GM23338 (cell line): ENCODE measurements at regions not wholly inside any gene's neighbourhood (a gene's known extent, or its start where the extent isn't known, plus 50 kb on each side); places are given as distances from the start of the nearest gene placed in this dataset.

Source experiments
- ATAC-seq: fragments of 200-7000 bp; cut with Tn5 transposase; 3 replicates; pipeline ENCODE4 v1.9.1; 2020
- DNase-seq: peaks from one replicate; pipeline ENCODE4 v3.0.0-alpha.2; 2015; ENCODE audit warnings: low spot score
- H2AFZ ChIP-seq: fragments of 200-600 bp; sonication (generic); 2 replicates; pipeline ENCODE4 v1.8.0; 2016; ENCODE audit warnings: antibody characterized with exemption, mild to moderate bottlenecking, moderate library complexity
- H3F3A ChIP-seq: fragments of 200-600 bp; sonication (generic); replicated peaks from 2 replicates; pipeline ENCODE4 v1.8.0; 2017; ENCODE audit warnings: antibody characterized with exemption, mixed run types, low read depth
- H3K27ac ChIP-seq: fragments of 200-600 bp; sonication (generic); 2 replicates; pipeline ENCODE4 v1.6.1; 2016; ENCODE audit warnings: low read depth
- H3K27me3 ChIP-seq: fragments of 200-600 bp; sonication (generic); 2 replicates; pipeline ENCODE4 v1.8.0; 2016; ENCODE audit warnings: mild to moderate bottlenecking, mixed run types, moderate library complexity; ENCODE audit not compliant: insufficient read depth
- H3K36me3 ChIP-seq: fragments of 200-600 bp; sonication (generic); 2 replicates; pipeline ENCODE4 v1.8.0; 2016; ENCODE audit warnings: mild to moderate bottlenecking; ENCODE audit not compliant: insufficient read depth
- H3K4me1 ChIP-seq: fragments of 200-600 bp; sonication (generic); 2 replicates; pipeline ENCODE4 v1.8.0; 2016; ENCODE audit warnings: mild to moderate bottlenecking, moderate library complexity; ENCODE audit not compliant: insufficient read depth
- H3K4me2 ChIP-seq: fragments of 200-600 bp; sonication (generic); 2 replicates; pipeline ENCODE4 v1.7.1; 2017; ENCODE audit warnings: mixed run types
- H3K4me3 ChIP-seq: fragments of 200-600 bp; sonication (generic); 2 replicates; pipeline ENCODE4 v1.6.1; 2016; ENCODE audit warnings: mixed run types
- H3K79me2 ChIP-seq: fragments of 200-600 bp; sonication (generic); replicated peaks from 2 replicates; pipeline ENCODE4 v1.8.0; 2017; ENCODE audit warnings: mild to moderate bottlenecking; ENCODE audit not compliant: insufficient read depth
- H3K9me2 ChIP-seq: fragments of 200-600 bp; sonication (generic); 2 replicates; pipeline ENCODE4 v1.8.0; 2017; ENCODE audit not compliant: insufficient read depth
- H4K20me1 ChIP-seq: fragments of 200-600 bp; sonication (generic); replicated peaks from 2 replicates; pipeline ENCODE4 v1.8.0; 2017; ENCODE audit warnings: mild to moderate bottlenecking; ENCODE audit not compliant: insufficient read depth
- H3K27ac Mint-ChIP-seq: 2 replicates; pipeline ENCODE4 v1.8.0; 2020; ENCODE audit warnings: inconsistent platforms, mild to moderate bottlenecking, moderate library complexity, mixed read lengths
- H3K27me3 Mint-ChIP-seq: 3 replicates; pipeline ENCODE4 v1.8.0; 2022; ENCODE audit warnings: low read depth, mild to moderate bottlenecking, moderate library complexity, mixed read lengths, inconsistent platforms; ENCODE audit not compliant: insufficient read depth, poor library complexity
- H3K36me3 Mint-ChIP-seq: 3 replicates; pipeline ENCODE4 v1.8.0; 2021; ENCODE audit warnings: low read depth, mild to moderate bottlenecking, inconsistent platforms, moderate library complexity, mixed read lengths
- H3K4me1 Mint-ChIP-seq: 3 replicates; pipeline ENCODE4 v1.8.0; 2020; ENCODE audit warnings: mild to moderate bottlenecking, inconsistent platforms, mixed read lengths
- H3K4me3 Mint-ChIP-seq: 3 replicates; pipeline ENCODE4 v1.8.0; 2021; ENCODE audit warnings: moderate library complexity, mild to moderate bottlenecking, inconsistent platforms, mixed read lengths
- H3K9me3 Mint-ChIP-seq: 3 replicates; pipeline ENCODE4 v1.8.0; 2020; ENCODE audit warnings: moderate library complexity, mild to moderate bottlenecking, inconsistent platforms, mixed read lengths
- CREB1 ChIP-seq: fragments of 250-450 bp; sonication (Bioruptor Pico); IDR thresholded peaks from 2 replicates; pipeline ENCODE4 v1.5.0; 2020; ENCODE audit warnings: low read depth, mild to moderate bottlenecking, moderate library complexity
- CTCF ChIP-seq, 2 experiments: fragments of 200-600 bp in 1 of 2; sonication (generic) in 1 of 2; conservative IDR thresholded peaks; 2 replicates each; pipeline versions ENCODE4 v1.5.1 to v1.6.1; 2016 to 2017; ENCODE audit warnings: antibody characterized with exemption in 2 of 2, low read depth in 2 of 2, mild to moderate bottlenecking in 2 of 2, moderate library complexity in 1 of 2
- ETS1 ChIP-seq: IDR thresholded peaks from 2 replicates; pipeline ENCODE4 v1.6.1; 2016; ENCODE audit warnings: antibody characterized with exemption
- EZH2 ChIP-seq: fragments of 200-600 bp; sonication (generic); IDR thresholded peaks from one replicate; pipeline ENCODE4 v1.8.0; 2017; ENCODE audit warnings: antibody characterized with exemption, mild to moderate bottlenecking, low read depth; ENCODE audit not compliant: unreplicated experiment
- EZH2phosphoT487 ChIP-seq: fragments of 200-600 bp; sonication (generic); IDR thresholded peaks from one replicate; pipeline ENCODE4 v1.8.1; 2018; ENCODE audit warnings: antibody characterized with exemption; ENCODE audit not compliant: unreplicated experiment
- JUNB ChIP-seq: IDR thresholded peaks from one replicate; pipeline ENCODE4 v1.6.1; 2016; ENCODE audit warnings: antibody characterized with exemption; ENCODE audit not compliant: unreplicated experiment
- NANOG ChIP-seq: IDR thresholded peaks from 2 replicates; pipeline ENCODE4 v1.6.1; 2016; ENCODE audit warnings: antibody characterized with exemption, borderline replicate concordance
- POLR2AphosphoS5 ChIP-seq: IDR thresholded peaks from 2 replicates; pipeline ENCODE4 v1.6.1; 2016; ENCODE audit warnings: antibody characterized with exemption, low read depth
- STAT1 ChIP-seq: IDR thresholded peaks from one replicate; pipeline ENCODE4 v1.6.1; 2016; ENCODE audit warnings: antibody characterized with exemption; ENCODE audit not compliant: unreplicated experiment
- ZNF331 ChIP-seq: fragments of 250-450 bp; sonication (Bioruptor Pico); IDR thresholded peaks from 2 replicates; pipeline ENCODE4 v1.5.0; 2020; ENCODE audit warnings: low read depth, mild to moderate bottlenecking, moderate library complexity
- ZNF462 ChIP-seq: fragments of 250-450 bp; sonication (Bioruptor Pico); IDR thresholded peaks from 2 replicates; pipeline ENCODE4 v1.5.0; 2020; ENCODE audit warnings: mild to moderate bottlenecking, moderate library complexity

- TF ChIP-seq STAT1 (no peak), CREB1 (CRISPR knock-in tag) (no peak), EZH2phosphoT487 (no peak), NANOG (no peak), ZNF331 (CRISPR knock-in tag) (no peak), CTCF (conservative IDR thresholded peaks at IDR 0.05; ENCODE audit: low read depth in 2 of 2) (no peak), ETS1 (no peak), JUNB (no peak)
These were observed 155.8 kb downstream of the SKIDA1 start (continued) for GRCh38 chr10:21369697-21370096.

GRCh38 chr10:21368728-21369425, 156.6 kb downstream of the SKIDA1 start:
- Histone ChIP-seq H3K79me2 (no peaks in the 10 kb centered on the region), H3F3A (peaks cover 7% of the 10 kb centered on the region; the same call in 1 of the 2 replicates), H3K9me2 (no peaks in the 10 kb centered on the region), H3K4me3 (no peak overlapping the region), H3K4me1 (peaks cover 12% of the 10 kb centered on the region), H3K27ac (no peak overlapping the region), H3K36me3 (no peaks in the 10 kb centered on the region), H3K4me2 (no peak overlapping the region), H2AFZ (peak overlapping the region; percentile 19; the same call in 1 of the 2 replicates), H4K20me1 (no peaks in the 10 kb centered on the region), H3K27me3 (no peaks in the 10 kb centered on the region)
- no peak overlapping the region for H3K27ac Mint-ChIP-seq
- H3K4me3 Mint-ChIP-seq, result no peak overlapping the region
- H3K4me1 Mint-ChIP-seq, result peaks cover 17% of the 10 kb centered on the region
- TF ChIP-seq NANOG, result no peak
- no peak for TF ChIP-seq STAT1
- TF ChIP-seq CREB1 (CRISPR knock-in tag), result no peak
- no peak for TF ChIP-seq POLR2AphosphoS5
- no peak for TF ChIP-seq ZNF462 (CRISPR knock-in tag)
- TF ChIP-seq CTCF (conservative IDR thresholded peaks at IDR 0.05; ENCODE audit: low read depth in 2 of 2), result no peak
- no peak for TF ChIP-seq EZH2
- no peak for TF ChIP-seq EZH2phosphoT487
- TF ChIP-seq ZNF331 (CRISPR knock-in tag), result no peak
- H3K36me3 Mint-ChIP-seq, result peaks cover 4% of the 10 kb centered on the region; the same call in 2 of the 3 replicates
- peaks cover 13% of the 10 kb centered on the region for H3K27me3 Mint-ChIP-seq
- DNase-seq (no peak), ATAC-seq (no peak)
- peaks cover 3% of the 10 kb centered on the region; the same call in 1 of the 3 replicates for H3K9me3 Mint-ChIP-seq
